GM12878 (cell line): ENCODE measurements at regions not wholly inside any gene's neighbourhood (a gene's known extent, or its start where the extent isn't known, plus 50 kb on each side); places are given as distances from the start of the nearest gene placed in this dataset.

Experiments
- CBX3 ChIP-seq: fragments of 200-600 bp; sonication (generic); IDR thresholded peaks from 2 replicates; pipeline ENCODE4 v1.6.1; 2016; ENCODE audit warnings: low read depth, borderline replicate concordance
- CTCF ChIP-seq, 3 experiments: IDR thresholded peaks in 2 of 3; conservative IDR thresholded peaks in 1 of 3; 2 replicates each; pipeline ENCODE4 v1.5.1; 2011; ENCODE audit warnings: low read depth in 3 of 3, low read length in 3 of 3, mild to moderate bottlenecking in 3 of 3, control low read depth in 2 of 3, moderate library complexity in 2 of 3, inconsistent platforms in 1 of 3, mixed read lengths in 1 of 3; ENCODE audit not compliant: control insufficient read depth in 2 of 3, insufficient read depth in 1 of 3; ENCODE audit errors: extremely low read depth in 1 of 3
- GABPA ChIP-seq: IDR thresholded peaks from 2 replicates; pipeline ENCODE4 v1.6.1; 2014; ENCODE audit warnings: antibody characterized with exemption, low read depth, mild to moderate bottlenecking, inconsistent platforms
- POLR2A ChIP-seq: IDR thresholded peaks from 2 replicates; pipeline ENCODE4 v1.6.1; 2011; ENCODE audit warnings: low read depth, mild to moderate bottlenecking, low read length
- TARDBP ChIP-seq: IDR thresholded peaks from 2 replicates; pipeline ENCODE4 v1.6.1; 2016; ENCODE audit warnings: borderline replicate concordance
- ZBTB33 ChIP-seq: fragments of 450-650 bp; IDR thresholded peaks from 2 replicates; pipeline ENCODE4 v1.6.1; 2017; ENCODE audit warnings: mild to moderate bottlenecking

- TF ChIP-seq ZBTB33 (no peak), CTCF (IDR thresholded peaks at IDR 0.05 in 2 of 3, conservative IDR thresholded peaks at IDR 0.05 in 1 of 3; ENCODE audit: control insufficient read depth in 2 of 3, extremely low read depth in 1 of 3, insufficient read depth in 1 of 3, low read depth in 3 of 3, low read length in 3 of 3) (no peak), TARDBP (no peak), CBX3 (no peak), GABPA (no peak), POLR2A (no peak)
Measured at GRCh38 chr4:146121757-146122156, 53.8 kb upstream of the LSM6 start.
